Memory B cell (primary cell): ENCODE measurements at regions not wholly inside any gene's neighbourhood (a gene's known extent, or its start where the extent isn't known, plus 50 kb on each side); places are given as distances from the start of the nearest gene placed in this dataset.

Source experiments
- ATAC-seq: fragments of 150-1000 bp; cut with Tn5 transposase; 2 replicates; pipeline ENCODE4 v1.10.0; 2021; ENCODE audit warnings: low read depth, mild to moderate bottlenecking, moderate library complexity
- DNase-seq, 2 donors: peaks; one replicate each; pipeline ENCODE4 v3.0.0; 2022; ENCODE audit warnings: low spot score in 2 of 2
- H3K27ac Mint-ChIP-seq: one replicate; pipeline ENCODE4 v1.8.0; 2022; ENCODE audit warnings: mild to moderate bottlenecking, moderate library complexity, mixed read lengths
- H3K27me3 Mint-ChIP-seq: one replicate; pipeline ENCODE4 v1.8.0; 2022; ENCODE audit warnings: mixed read lengths
- H3K36me3 Mint-ChIP-seq: one replicate; pipeline ENCODE4 v1.8.0; 2022; ENCODE audit warnings: mild to moderate bottlenecking, mixed read lengths
- H3K4me1 Mint-ChIP-seq: one replicate; pipeline ENCODE4 v1.8.0; 2022; ENCODE audit warnings: mixed read lengths
- H3K4me3 Mint-ChIP-seq: one replicate; pipeline ENCODE4 v1.8.0; 2022; ENCODE audit warnings: mild to moderate bottlenecking, moderate library complexity, mixed read lengths
- H3K9me3 Mint-ChIP-seq: one replicate; pipeline ENCODE4 v1.8.0; 2022; ENCODE audit warnings: mixed read lengths

- no peaks in the 10 kb centered on the region for H3K9me3 Mint-ChIP-seq
These were observed 179.8 kb upstream of the PDE1C start for GRCh38 chr7:32250003-32250402.

GRCh38 chr7:32248522-32248921, 178.3 kb upstream of the PDE1C start:
- no peak overlapping the region for H3K4me3 Mint-ChIP-seq
- H3K9me3 Mint-ChIP-seq = no peaks in the 10 kb centered on the region
- H3K27me3 Mint-ChIP-seq = peaks cover 8% of the 10 kb centered on the region
- H3K4me1 Mint-ChIP-seq = no peaks in the 10 kb centered on the region
- no peak overlapping the region for H3K27ac Mint-ChIP-seq
- no peak for DNase-seq
- no peaks in the 10 kb centered on the region for H3K36me3 Mint-ChIP-seq
- no peak for ATAC-seq

More at GRCh38 chr7:32250003-32250402, 179.8 kb upstream of the PDE1C start:
- H3K4me3 Mint-ChIP-seq = no peak overlapping the region
- no peak overlapping the region for H3K27ac Mint-ChIP-seq
- ATAC-seq (no peak), DNase-seq (no peak)
- H3K27me3 Mint-ChIP-seq = peaks cover 8% of the 10 kb centered on the region
- H3K4me1 Mint-ChIP-seq = no peaks in the 10 kb centered on the region
- no peaks in the 10 kb centered on the region for H3K36me3 Mint-ChIP-seq

DNA sequence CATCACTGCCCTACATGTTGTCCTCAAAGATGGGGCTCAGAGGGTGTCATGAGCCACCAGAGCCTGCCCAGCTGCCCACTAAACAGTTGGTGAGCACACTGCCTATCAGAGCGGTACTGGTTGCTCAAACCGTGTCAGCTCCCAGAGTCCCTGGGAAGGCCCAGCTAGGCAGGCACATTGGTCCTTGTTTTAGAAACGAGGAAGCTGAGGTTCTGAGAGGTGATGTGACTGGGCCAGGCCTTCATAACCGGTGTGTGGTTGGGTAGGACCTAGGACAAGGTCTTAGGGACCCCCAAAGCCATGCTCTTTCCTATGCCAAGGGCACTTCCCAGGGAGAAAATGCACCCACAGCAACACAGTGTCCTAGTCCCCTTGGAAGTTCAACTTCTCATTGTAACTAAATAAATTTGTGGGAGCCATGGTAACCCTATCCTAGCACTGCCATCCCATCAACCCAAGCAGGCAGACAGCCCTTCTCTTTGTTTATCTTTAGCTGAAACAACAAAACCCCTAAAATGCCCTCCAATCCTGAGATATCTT, 174.7 kb upstream of the PDE1C start:
- H3K9me3 Mint-ChIP-seq = no peaks in the 10 kb centered on the region
- H3K36me3 Mint-ChIP-seq = no peaks in the 10 kb centered on the region
- H3K4me1 Mint-ChIP-seq = no peaks in the 10 kb centered on the region
- H3K27me3 Mint-ChIP-seq = peaks cover 2% of the 10 kb centered on the region
- ATAC-seq (no peak), DNase-seq (no peak)
- H3K27ac Mint-ChIP-seq = no peak overlapping the region
- H3K4me3 Mint-ChIP-seq = no peak overlapping the region

GRCh38 chr7:32243687-32244290, 173.6 kb upstream of the PDE1C start:
- no peaks in the 10 kb centered on the region for H3K9me3 Mint-ChIP-seq
- H3K4me3 Mint-ChIP-seq = no peak overlapping the region
- H3K27ac Mint-ChIP-seq = no peak overlapping the region
- H3K4me1 Mint-ChIP-seq = no peaks in the 10 kb centered on the region
- peaks cover 2% of the 10 kb centered on the region for H3K27me3 Mint-ChIP-seq
- DNase-seq = no peak
- no peaks in the 10 kb centered on the region for H3K36me3 Mint-ChIP-seq
- no peak for ATAC-seq

DNA sequence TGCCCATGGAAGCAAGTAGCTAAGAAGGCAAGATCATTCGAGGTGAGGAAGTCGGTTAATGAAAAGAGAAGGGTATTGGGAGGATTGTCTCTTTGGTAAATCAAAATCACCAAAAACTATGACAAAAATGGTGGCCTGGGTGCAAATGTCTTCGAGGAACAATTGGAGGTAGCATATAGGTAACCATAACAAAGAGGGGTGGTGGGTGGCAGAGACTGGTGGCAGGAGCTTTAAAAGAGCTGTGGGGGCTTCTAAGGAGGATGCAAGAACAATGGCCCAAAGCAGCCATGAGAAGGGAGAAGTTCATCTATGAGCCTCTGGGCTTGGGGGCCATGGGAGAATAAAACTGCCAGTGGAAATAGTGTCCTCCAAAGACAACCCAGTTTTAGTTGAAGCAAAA, 172.2 kb upstream of the PDE1C start:
- Mint-ChIP-seq H3K36me3 (no peaks in the 10 kb centered on the region), H3K4me1 (no peaks in the 10 kb centered on the region), H3K27me3 (peaks cover 2% of the 10 kb centered on the region), H3K9me3 (no peaks in the 10 kb centered on the region), H3K27ac (no peak overlapping the region), H3K4me3 (no peak overlapping the region)
- ATAC-seq = no peak
- no peak for DNase-seq

- H3K27me3 Mint-ChIP-seq = peaks cover 2% of the 10 kb centered on the region
These were observed 171.4 kb upstream of the PDE1C start for GRCh38 chr7:32241636-32242035.

DNA sequence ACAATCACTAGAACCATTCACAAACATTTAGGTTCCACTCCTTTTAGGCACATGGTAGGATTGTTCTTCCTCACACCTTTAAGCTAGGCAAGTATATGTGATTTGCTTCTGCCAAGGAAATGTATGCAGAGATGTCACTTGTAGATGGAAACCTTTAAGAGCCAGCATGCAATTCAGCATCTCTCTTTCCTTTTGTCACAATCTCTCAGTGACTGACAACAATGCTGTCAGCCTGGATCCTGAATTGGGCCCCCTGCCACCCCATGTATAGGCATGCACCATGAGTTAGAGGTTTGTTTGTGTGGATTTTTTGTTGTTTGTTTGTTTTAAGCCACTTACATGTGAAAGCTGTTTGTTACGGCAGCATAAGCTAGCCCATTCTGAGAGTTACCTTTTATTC, 169.6 kb upstream of the PDE1C start:
- Mint-ChIP-seq H3K36me3 (no peaks in the 10 kb centered on the region), H3K4me1 (no peaks in the 10 kb centered on the region), H3K9me3 (peaks cover 3% of the 10 kb centered on the region), H3K27me3 (no peaks in the 10 kb centered on the region), H3K27ac (no peak overlapping the region), H3K4me3 (no peak overlapping the region)
- DNase-seq = no peak
- ATAC-seq = no peak

More at GRCh38 chr7:32241636-32242035, 171.4 kb upstream of the PDE1C start:
- Mint-ChIP-seq H3K4me3 (no peak overlapping the region), H3K4me1 (no peaks in the 10 kb centered on the region), H3K9me3 (no peaks in the 10 kb centered on the region), H3K27ac (no peak overlapping the region), H3K36me3 (no peaks in the 10 kb centered on the region)
- ATAC-seq (no peak), DNase-seq (no peak)

- ATAC-seq = no peak
These were observed 158.4 kb upstream of the PDE1C start for GRCh38 chr7:32228601-32229000.

GRCh38 chr7:32227746-32228145, 157.5 kb upstream of the PDE1C start:
- no peak overlapping the region for H3K27ac Mint-ChIP-seq
- H3K9me3 Mint-ChIP-seq = no peaks in the 10 kb centered on the region
- no peak for ATAC-seq
- peaks cover 2% of the 10 kb centered on the region for H3K27me3 Mint-ChIP-seq
- H3K4me3 Mint-ChIP-seq = no peak overlapping the region
- no peaks in the 10 kb centered on the region for H3K4me1 Mint-ChIP-seq
- H3K36me3 Mint-ChIP-seq = no peaks in the 10 kb centered on the region
- no peak for DNase-seq

More at GRCh38 chr7:32228601-32229000, 158.4 kb upstream of the PDE1C start:
- Mint-ChIP-seq H3K9me3 (peaks cover 3% of the 10 kb centered on the region), H3K36me3 (no peaks in the 10 kb centered on the region), H3K4me3 (no peak overlapping the region), H3K27me3 (peaks cover 2% of the 10 kb centered on the region), H3K4me1 (no peaks in the 10 kb centered on the region), H3K27ac (no peak overlapping the region)
- DNase-seq = no peak

GRCh38 chr7:32224276-32224675, 154.1 kb upstream of the PDE1C start:
- Mint-ChIP-seq H3K27ac (no peak overlapping the region), H3K4me3 (no peak overlapping the region), H3K9me3 (no peaks in the 10 kb centered on the region), H3K27me3 (peaks cover 4% of the 10 kb centered on the region), H3K36me3 (no peaks in the 10 kb centered on the region), H3K4me1 (no peaks in the 10 kb centered on the region)
- DNase-seq = no peak
- ATAC-seq = no peak

DNA sequence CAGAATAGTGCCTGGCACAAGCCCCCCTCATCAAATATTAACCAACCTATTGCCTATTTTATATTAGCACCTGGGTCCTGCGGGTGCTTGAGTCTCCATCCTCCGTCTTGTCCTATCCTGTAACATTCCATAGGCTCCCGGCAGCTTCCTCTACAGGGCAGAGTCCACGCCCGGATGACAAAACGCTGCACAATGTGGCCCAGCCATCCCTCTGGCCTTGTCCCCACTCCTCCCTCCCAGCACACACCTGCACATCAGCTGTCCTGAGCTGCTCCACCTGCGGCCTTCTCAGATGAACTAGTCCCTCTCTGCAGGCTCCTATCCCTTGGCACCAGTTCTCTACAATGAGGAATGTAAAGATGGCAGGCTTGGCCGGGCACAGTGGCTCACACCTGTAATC, 153.5 kb upstream of the PDE1C start:
- Mint-ChIP-seq H3K9me3 (no peaks in the 10 kb centered on the region), H3K27ac (no peak overlapping the region), H3K4me3 (no peak overlapping the region), H3K36me3 (no peaks in the 10 kb centered on the region), H3K27me3 (peaks cover 4% of the 10 kb centered on the region), H3K4me1 (no peaks in the 10 kb centered on the region)
- DNase-seq (no peak), ATAC-seq (no peak)

DNA sequence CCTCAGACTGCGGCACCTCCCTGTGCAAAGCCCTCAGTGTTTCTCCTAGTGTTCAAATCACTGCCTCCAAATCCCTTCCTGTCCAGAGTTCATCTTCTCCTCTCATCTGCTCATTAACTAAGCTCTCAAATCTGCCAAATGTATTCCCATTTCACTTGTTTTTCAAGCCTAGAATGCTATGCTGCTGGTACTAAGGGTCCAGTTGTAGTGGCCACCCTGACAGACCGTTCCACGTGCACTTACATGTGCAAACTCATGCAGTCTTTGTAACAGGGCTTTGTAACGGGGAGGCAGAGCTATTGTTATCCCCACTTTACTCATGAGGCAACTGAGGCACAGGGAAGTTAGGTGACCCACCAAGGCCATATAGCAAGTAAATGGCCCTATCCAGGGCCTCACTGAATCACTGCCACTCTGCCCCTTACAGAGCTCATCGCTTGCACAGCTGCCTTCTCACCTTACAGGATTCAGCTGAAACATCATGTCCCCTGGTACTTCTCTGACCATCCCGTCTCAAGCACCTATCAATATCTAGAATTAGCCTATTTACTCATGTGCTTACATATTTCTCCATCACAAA, 153.0 kb upstream of the PDE1C start:
- Mint-ChIP-seq H3K4me3 (no peak overlapping the region), H3K9me3 (no peaks in the 10 kb centered on the region), H3K27me3 (peaks cover 4% of the 10 kb centered on the region), H3K4me1 (no peaks in the 10 kb centered on the region), H3K36me3 (no peaks in the 10 kb centered on the region), H3K27ac (no peak overlapping the region)
- ATAC-seq = no peak
- no peak for DNase-seq

- Mint-ChIP-seq H3K27ac (no peak overlapping the region), H3K9me3 (no peaks in the 10 kb centered on the region), H3K4me3 (no peak overlapping the region), H3K27me3 (peaks cover 4% of the 10 kb centered on the region), H3K36me3 (no peaks in the 10 kb centered on the region), H3K4me1 (no peaks in the 10 kb centered on the region)
- DNase-seq (no peak), ATAC-seq (no peak)
These were observed 152.2 kb upstream of the PDE1C start for GRCh38 chr7:32222251-32222900.

GRCh38 chr7:32221736-32222135, 151.5 kb upstream of the PDE1C start:
- H3K27me3 Mint-ChIP-seq = peaks cover 4% of the 10 kb centered on the region
- ATAC-seq (no peak), DNase-seq (no peak)
- H3K27ac Mint-ChIP-seq = no peak overlapping the region
- H3K4me3 Mint-ChIP-seq = no peak overlapping the region
- no peaks in the 10 kb centered on the region for H3K36me3 Mint-ChIP-seq
- H3K9me3 Mint-ChIP-seq = no peaks in the 10 kb centered on the region
- no peaks in the 10 kb centered on the region for H3K4me1 Mint-ChIP-seq
